ENCODE measurements at regions not wholly inside any gene's neighbourhood (a gene's known extent, or its start where the extent isn't known, plus 50 kb on each side); places are given as distances from the start of the nearest gene placed in this dataset.
A peak's percentile ranks its signal among the peaks of the same experiment; 100 is the strongest.

GRCh38 chr5:57711946-57712345, 229.3 kb upstream of the ACTBL2 start:
- DNase-seq: no peak
- H3K27ac ChIP-seq: no peak overlapping the region
- peaks cover 2% of the 10 kb centered on the region; the same call in 1 of the 2 replicates for H3K9me3 ChIP-seq (replicated peaks)
- peaks cover 3% of the 10 kb centered on the region; the same call in 1 of the 2 replicates for H3K4me1 ChIP-seq
- H3K27me3 ChIP-seq: no peaks in the 10 kb centered on the region
- no peak overlapping the region for H3K4me3 ChIP-seq
- no peaks in the 10 kb centered on the region for H3K36me3 ChIP-seq

- Histone ChIP-seq H3K4me1 (peaks cover 3% of the 10 kb centered on the region; the same call in 1 of the 2 replicates), H3K9me3 (replicated peaks) (peaks cover 2% of the 10 kb centered on the region; the same call in 1 of the 2 replicates), H3K4me3 (no peak overlapping the region), H3K27ac (no peak overlapping the region), H3K36me3 (no peaks in the 10 kb centered on the region), H3K27me3 (no peaks in the 10 kb centered on the region)
- DNase-seq: no peak
Observed at GRCh38 chr5:57711471-57711870, 228.9 kb upstream of the ACTBL2 start.

GRCh38 chr5:57710126-57710525, 227.5 kb upstream of the ACTBL2 start:
- Histone ChIP-seq H3K4me3 (no peak overlapping the region), H3K27me3 (no peaks in the 10 kb centered on the region), H3K9me3 (replicated peaks) (peaks cover 2% of the 10 kb centered on the region; the same call in 1 of the 2 replicates), H3K36me3 (no peaks in the 10 kb centered on the region), H3K4me1 (no peaks in the 10 kb centered on the region), H3K27ac (no peak overlapping the region)
- DNase-seq: no peak

- no peak overlapping the region for H3K4me3 ChIP-seq
- H3K27me3 ChIP-seq: no peaks in the 10 kb centered on the region
- peaks cover 7% of the 10 kb centered on the region; the same call in 1 of the 2 replicates for H3K9me3 ChIP-seq (replicated peaks)
- H3K36me3 ChIP-seq: no peaks in the 10 kb centered on the region
- DNase-seq: no peak
- no peak overlapping the region for H3K27ac ChIP-seq
- H3K4me1 ChIP-seq: peaks cover 4% of the 10 kb centered on the region; the same call in 1 of the 2 replicates
Observed at GRCh38 chr5:57705769-57706168, 223.2 kb upstream of the ACTBL2 start.

- Histone ChIP-seq H3K27me3 (no peaks in the 10 kb centered on the region), H3K27ac (no peak overlapping the region), H3K4me3 (no peak overlapping the region), H3K9me3 (replicated peaks) (peaks cover 5% of the 10 kb centered on the region; the same call in 1 of the 2 replicates), H3K36me3 (no peaks in the 10 kb centered on the region), H3K4me1 (peaks cover 8% of the 10 kb centered on the region; the same call in 1 of the 2 replicates)
- DNase-seq: no peak
Observed at GRCh38 chr5:57703721-57704120, 221.1 kb upstream of the ACTBL2 start.

- peaks cover 37% of the 10 kb centered on the region for H3K4me1 ChIP-seq
- no peak overlapping the region for H3K27ac ChIP-seq
- peaks cover 5% of the 10 kb centered on the region; the same call in 1 of the 2 replicates for H3K9me3 ChIP-seq (replicated peaks)
- no peak overlapping the region for H3K4me3 ChIP-seq
- no peaks in the 10 kb centered on the region for H3K27me3 ChIP-seq
- DNase-seq: no peak
- no peaks in the 10 kb centered on the region for H3K36me3 ChIP-seq
Observed at GRCh38 chr5:57700484-57700883, 217.9 kb upstream of the ACTBL2 start.

- H3K9me3 ChIP-seq (replicated peaks): peaks cover 5% of the 10 kb centered on the region; the same call in 1 of the 2 replicates
- DNase-seq: no peak
- no peak overlapping the region for H3K27ac ChIP-seq
- H3K36me3 ChIP-seq: no peaks in the 10 kb centered on the region
- no peak overlapping the region for H3K4me3 ChIP-seq
- no peaks in the 10 kb centered on the region for H3K27me3 ChIP-seq
- peaks cover 38% of the 10 kb centered on the region for H3K4me1 ChIP-seq
Observed at GRCh38 chr5:57700072-57700471, 217.5 kb upstream of the ACTBL2 start.

- Histone ChIP-seq H3K27me3 (no peaks in the 10 kb centered on the region), H3K27ac (no peak overlapping the region), H3K9me3 (replicated peaks) (peaks cover 5% of the 10 kb centered on the region; the same call in 1 of the 2 replicates), H3K36me3 (no peaks in the 10 kb centered on the region), H3K4me3 (no peak overlapping the region), H3K4me1 (peaks cover 49% of the 10 kb centered on the region)
- DNase-seq: no peak
Observed at GRCh38 chr5:57698802-57699201, 216.2 kb upstream of the ACTBL2 start.

GRCh38 chr5:57698086-57698485, 215.5 kb upstream of the ACTBL2 start:
- Histone ChIP-seq H3K27me3 (no peaks in the 10 kb centered on the region), H3K36me3 (no peaks in the 10 kb centered on the region), H3K4me1 (peaks cover 52% of the 10 kb centered on the region), H3K4me3 (no peak overlapping the region), H3K27ac (no peak overlapping the region), H3K9me3 (replicated peaks) (no peaks in the 10 kb centered on the region)
- no peak for DNase-seq

GRCh38 chr5:57696825-57697570, 214.4 kb upstream of the ACTBL2 start:
- Histone ChIP-seq H3K4me3 (no peak overlapping the region), H3K27ac (peak overlapping the region; percentile 32), H3K4me1 (peaks cover 61% of the 10 kb centered on the region), H3K36me3 (no peaks in the 10 kb centered on the region), H3K9me3 (replicated peaks) (no peaks in the 10 kb centered on the region), H3K27me3 (no peaks in the 10 kb centered on the region)
- no peak for DNase-seq

GRCh38 chr5:57696389-57696769, 213.8 kb upstream of the ACTBL2 start:
- peak overlapping the region; percentile 32 for H3K27ac ChIP-seq
- H3K36me3 ChIP-seq: no peaks in the 10 kb centered on the region
- peak; percentile 31 to 58 for DNase-seq
- H3K9me3 ChIP-seq (replicated peaks): no peaks in the 10 kb centered on the region
- H3K4me1 ChIP-seq: peaks cover 63% of the 10 kb centered on the region
- H3K27me3 ChIP-seq: no peaks in the 10 kb centered on the region
- H3K4me3 ChIP-seq: no peak overlapping the region

GRCh38 chr5:57695706-57696388, 213.2 kb upstream of the ACTBL2 start:
- no peaks in the 10 kb centered on the region for H3K36me3 ChIP-seq
- H3K27me3 ChIP-seq: no peaks in the 10 kb centered on the region
- peaks cover 63% of the 10 kb centered on the region for H3K4me1 ChIP-seq
- no peak overlapping the region for H3K4me3 ChIP-seq
- peak in 1 of 2 experiments; percentile 37 for DNase-seq
- H3K27ac ChIP-seq: peak overlapping the region; percentile 32
- H3K9me3 ChIP-seq (replicated peaks): no peaks in the 10 kb centered on the region

GRCh38 chr5:57695179-57695578, 212.6 kb upstream of the ACTBL2 start:
- Histone ChIP-seq H3K4me1 (peaks cover 63% of the 10 kb centered on the region), H3K9me3 (replicated peaks) (no peaks in the 10 kb centered on the region), H3K4me3 (no peak overlapping the region), H3K27me3 (no peaks in the 10 kb centered on the region), H3K36me3 (no peaks in the 10 kb centered on the region), H3K27ac (no peak overlapping the region)
- no peak for DNase-seq

- Histone ChIP-seq H3K27me3 (no peaks in the 10 kb centered on the region), H3K9me3 (replicated peaks) (no peaks in the 10 kb centered on the region), H3K27ac (peak overlapping the region; percentile 88), H3K36me3 (no peaks in the 10 kb centered on the region), H3K4me1 (peaks cover 59% of the 10 kb centered on the region), H3K4me3 (peak overlapping the region; percentile 46)
- no peak for DNase-seq
Observed at GRCh38 chr5:57693488-57694305, 211.1 kb upstream of the ACTBL2 start.
